SK-N-SH (cell line): ENCODE measurements at regions not wholly inside any gene's neighbourhood (a gene's known extent, or its start where the extent isn't known, plus 50 kb on each side); places are given as distances from the start of the nearest gene placed in this dataset.
"Not testable (repeated sequence)": the region's sequence is repeated elsewhere in the genome, so short reads cannot be mapped to it uniquely, and the experiment has no call there.

Experiments
- CTCF ChIA-PET: fragments of 300-600, 350-600 bp; formaldehyde crosslinking; extraction: SDS; loops from one replicate; lab custom pipeline; 2021; lab: Yijun Ruan, JAX
- POLR2A ChIA-PET: fragments of 350-600 bp; sonication (Branson Sonifier 250); formaldehyde crosslinking; extraction: SDS; loops from one replicate; lab custom pipeline; 2020; ENCODE audit warnings: antibody characterized with exemption, inconsistent platforms; lab: Yijun Ruan, JAX
- DNase-seq: peaks from one replicate; pipeline ENCODE4 v3.0.0; 2012
- H2AFZ ChIP-seq: fragments of 200-600 bp; sonication (generic); 2 replicates; pipeline ENCODE4 v1.8.1; 2016; ENCODE audit warnings: antibody characterized with exemption, mild to moderate bottlenecking, low read depth
- H3F3A ChIP-seq: fragments of 200-600 bp; sonication (generic); replicated peaks from 2 replicates; pipeline ENCODE3; 2016; ENCODE audit warnings: antibody characterized with exemption, mild to moderate bottlenecking; ENCODE audit not compliant: insufficient read depth
- H3K27ac ChIP-seq, 2 experiments: fragments of 200-500 bp in 1 of 2; fragments of 200-600 bp in 1 of 2; sonication (Bioruptor generic) in 1 of 2; sonication (generic), shearing (Covaris generic) in 1 of 2; 2 replicates each; pipeline versions ENCODE4 v1.5.1 to v1.6.1; 2014 to 2016; ENCODE audit warnings: low read depth in 2 of 2, inconsistent platforms in 1 of 2, low read length in 1 of 2, mild to moderate bottlenecking in 1 of 2, mixed read lengths in 1 of 2
- H3K27me3 ChIP-seq: fragments of 200-600 bp; sonication (generic), shearing (Covaris generic); 2 replicates; pipeline ENCODE4 v1.6.1; 2016; ENCODE audit warnings: mixed run types; ENCODE audit not compliant: insufficient read depth
- H3K36me3 ChIP-seq, 2 experiments: fragments of 200-500 bp in 1 of 2; fragments of 200-600 bp in 1 of 2; sonication (Bioruptor generic) in 1 of 2; sonication (generic) in 1 of 2; replicated peaks in 1 of 2; 2 replicates each; pipeline versions ENCODE3 to v1.5.1; 2014 to 2016; ENCODE audit warnings: low read length in 1 of 2, mild to moderate bottlenecking in 1 of 2; ENCODE audit not compliant: insufficient read depth in 2 of 2, control insufficient read depth in 1 of 2
- H3K4me1 ChIP-seq, 2 experiments: fragments of 200-500 bp in 1 of 2; fragments of 200-600 bp in 1 of 2; sonication (Bioruptor generic) in 1 of 2; sonication (generic), shearing (Covaris generic) in 1 of 2; 2 replicates each; pipeline versions ENCODE4 v1.5.1 to v1.6.1; 2014 to 2016; ENCODE audit warnings: low read depth in 1 of 2, low read length in 1 of 2, mixed run types in 1 of 2; ENCODE audit not compliant: insufficient read depth in 2 of 2, control insufficient read depth in 1 of 2
- H3K4me2 ChIP-seq: fragments of 200-600 bp; sonication (generic), shearing (Covaris generic); 2 replicates; pipeline ENCODE4 v1.6.1; 2017; ENCODE audit warnings: mixed run types
- H3K4me3 ChIP-seq, 2 experiments: fragments of 200-500 bp in 1 of 2; fragments of 200-600 bp in 1 of 2; sonication (Bioruptor generic) in 1 of 2; sonication (generic), shearing (Covaris generic) in 1 of 2; 2 replicates each; pipeline versions ENCODE4 v1.5.1 to v1.8.1; 2014 to 2016; ENCODE audit warnings: low read depth in 2 of 2, inconsistent platforms in 1 of 2, low read length in 1 of 2, mild to moderate bottlenecking in 1 of 2, mixed read lengths in 1 of 2, moderate library complexity in 1 of 2
- H3K79me2 ChIP-seq: fragments of 200-600 bp; sonication (generic); 2 replicates; pipeline ENCODE4 v1.8.1; 2017; ENCODE audit warnings: mild to moderate bottlenecking; ENCODE audit not compliant: insufficient read depth
- H3K9ac ChIP-seq: fragments of 200-600 bp; sonication (generic); 2 replicates; pipeline ENCODE4 v1.6.1; 2017; ENCODE audit warnings: mixed run types
- H3K9me2 ChIP-seq: fragments of 200-600 bp; sonication (generic); 2 replicates; pipeline ENCODE4 v1.6.1; 2017; ENCODE audit warnings: mixed run types
- H3K9me3 ChIP-seq: fragments of 200-600 bp; sonication (generic); 2 replicates; pipeline ENCODE4 v1.6.1; 2017; ENCODE audit warnings: mixed run types, mild to moderate bottlenecking, moderate library complexity
- H4K20me1 ChIP-seq: fragments of 200-600 bp; sonication (generic); 2 replicates; pipeline ENCODE4 v1.6.1; 2017; ENCODE audit warnings: mild to moderate bottlenecking, mixed run types; ENCODE audit not compliant: insufficient read depth
- CHD2 ChIP-seq: fragments of 150-350 bp; IDR thresholded peaks from 2 replicates; pipeline ENCODE4 v1.6.1; 2018; ENCODE audit warnings: low read length; ENCODE audit not compliant: partially characterized antibody
- CTCF ChIP-seq: fragments of 200-600 bp; sonication (generic); IDR thresholded peaks from 2 replicates; pipeline ENCODE4 v1.6.1; 2017; ENCODE audit warnings: antibody characterized with exemption, mild to moderate bottlenecking, moderate library complexity
- EP300 ChIP-seq, 2 experiments: IDR thresholded peaks; 2 replicates each; pipeline versions ENCODE4 v1.4.0 to v1.6.1; 2012; ENCODE audit warnings: borderline replicate concordance in 1 of 2, low read depth in 1 of 2, low read length in 1 of 2
- GATA2 ChIP-seq: sonication (generic); formaldehyde crosslinking; IDR thresholded peaks from 2 replicates; pipeline ENCODE4 v1.5.0; 2020; ENCODE audit warnings: mild to moderate bottlenecking, missing genetic modification reagents
- NFIC ChIP-seq: IDR thresholded peaks from 2 replicates; pipeline ENCODE4 v1.4.0; 2012; ENCODE audit warnings: borderline replicate concordance
- PBX3 ChIP-seq: IDR thresholded peaks from 2 replicates; pipeline ENCODE4; 2012
- POLR2AphosphoS5 ChIP-seq: IDR thresholded peaks from 2 replicates; pipeline ENCODE4 v1.6.1; 2012; ENCODE audit warnings: low read depth, low read length
- SIN3A ChIP-seq: IDR thresholded peaks from 2 replicates; pipeline ENCODE4 v1.6.1; 2012; ENCODE audit warnings: low read depth, mild to moderate bottlenecking, low read length, moderate library complexity, borderline replicate concordance
- WGBS: methylation state at CpG from one replicate; pipeline ENCODE4 v1.1.6; 2017; ENCODE audit warnings: low lambda C conversion rate; 5-methylcytosine and 5-hydroxymethylcytosine counted together

DNA sequence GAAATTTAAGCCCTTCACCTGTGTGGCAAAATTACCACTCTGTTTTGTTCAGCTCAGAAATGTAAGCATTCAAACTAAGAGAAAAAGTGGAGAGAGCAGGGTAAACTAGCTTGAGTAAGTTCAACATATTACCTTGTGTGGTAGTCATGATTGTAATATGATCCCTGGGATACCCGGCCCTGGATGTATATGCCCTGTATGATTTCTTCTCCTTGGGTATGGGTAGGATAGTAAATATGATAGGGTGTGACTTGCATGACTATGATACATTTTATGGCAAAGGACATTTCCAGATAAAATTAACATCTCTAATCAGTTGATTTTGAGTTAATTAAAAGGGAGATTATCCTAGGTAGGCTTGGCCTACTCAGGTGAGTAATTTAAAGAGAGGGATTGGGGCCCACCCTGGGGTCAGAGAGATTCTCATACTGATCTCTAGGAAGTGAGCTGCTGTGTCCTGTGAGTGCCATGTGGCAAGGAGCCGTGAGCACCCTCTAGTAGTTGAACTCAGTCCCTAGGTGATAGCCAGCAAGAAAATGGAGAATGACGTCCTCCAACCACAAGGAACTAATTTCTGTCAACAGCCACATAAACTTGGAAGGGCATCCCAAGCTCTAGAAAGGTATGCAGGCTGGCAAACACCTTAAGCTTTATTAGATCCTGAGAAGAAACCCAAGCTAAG is 62.2 kb upstream of the ANXA1 start (continued):
- no peak for TF ChIP-seq EP300 (IDR thresholded peaks at IDR 0.05; ENCODE audit: borderline replicate concordance in 1 of 2, low read depth in 1 of 2, low read length in 1 of 2)
- TF ChIP-seq GATA2 (CRISPR knock-in tag) = no peak

GRCh38 chr9:73087876-73088275 is 63.8 kb upstream of the ANXA1 start:
- H3K4me2 ChIP-seq, DNase-seq, H3K27ac ChIP-seq, H3F3A ChIP-seq, H3K79me2 ChIP-seq, H4K20me1 ChIP-seq, H3K4me1 ChIP-seq, POLR2A ChIA-PET, CTCF ChIA-PET, H3K36me3 ChIP-seq, H3K9me3 ChIP-seq, H3K9ac ChIP-seq, H3K4me3 ChIP-seq, H3K9me2 ChIP-seq, H2AFZ ChIP-seq: not testable (repeated sequence)
- WGBS = 9% methylated on average over 3 of the region's 4 CpGs
- peaks cover 39% of the 10 kb centered on the region for H3K27me3 ChIP-seq

DNA sequence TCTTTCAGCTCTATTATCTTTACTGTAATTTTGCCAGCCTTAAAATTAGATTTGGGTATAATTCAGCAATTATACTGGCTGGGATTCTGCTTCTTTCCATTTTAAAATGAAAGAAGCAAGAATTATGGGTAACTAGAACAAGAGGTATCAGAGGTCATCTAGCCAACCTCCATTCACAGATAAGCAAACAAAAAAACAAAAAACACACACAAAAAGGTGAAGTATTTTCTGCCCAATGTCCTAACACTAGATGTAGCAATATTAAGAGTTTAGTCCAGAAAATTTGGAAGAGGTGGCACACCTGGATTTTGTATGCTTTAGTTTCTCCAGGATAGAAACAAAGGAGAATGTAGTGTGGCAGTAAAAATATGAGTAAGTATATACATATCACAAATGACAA is 68.1 kb upstream of the ANXA1 start:
- no peak overlapping the region for H2AFZ ChIP-seq
- TF ChIP-seq PBX3 (no peak), POLR2AphosphoS5 (no peak), SIN3A (no peak), CHD2 (no peak), NFIC (no peak), CTCF (no peak)
- H3K4me2 ChIP-seq = no peak overlapping the region
- no peaks in the 10 kb centered on the region for H3K9me2 ChIP-seq
- H4K20me1 ChIP-seq = no peaks in the 10 kb centered on the region
- no peaks in the 10 kb centered on the region for H3K9me3 ChIP-seq
- no peaks in the 10 kb centered on the region for H3K79me2 ChIP-seq
- H3K4me3 ChIP-seq = no peak overlapping the region
- no peaks in the 10 kb centered on the region for H3K4me1 ChIP-seq
- no peaks in the 10 kb centered on the region for H3F3A ChIP-seq
- no peak overlapping the region for H3K9ac ChIP-seq
- H3K27me3 ChIP-seq = peaks cover 43% of the 10 kb centered on the region
- ChIA-PET POLR2A (no interaction called here), CTCF (no interaction called here)
- H3K36me3 ChIP-seq = no peaks in the 10 kb centered on the region
- no peak overlapping the region for H3K27ac ChIP-seq
- DNase-seq = no peak
